OCI-LY7 (cell line): ENCODE measurements at regions not wholly inside any gene's neighbourhood (a gene's known extent, or its start where the extent isn't known, plus 50 kb on each side); places are given as distances from the start of the nearest gene placed in this dataset.

Source experiments
- BruUV-seq: library from RNA; stranded (reverse); fragments of 400-500 nt; replicated peaks from 2 replicates; lab custom pipeline; 2021; lab: Mats Ljungman, UMichigan
- CTCF ChIA-PET: fragments of 300-600 bp; sonication (Branson Sonifier 250); formaldehyde crosslinking; loops from one replicate; lab custom pipeline; 2022; ENCODE audit warnings: antibody characterized with exemption; ENCODE audit not compliant: unreplicated experiment; lab: Charles Lee
- POLR2A ChIA-PET: fragments of 300-600 bp; sonication (Branson Sonifier 250); formaldehyde crosslinking; loops from one replicate; lab custom pipeline; 2022; ENCODE audit warnings: antibody characterized with exemption; lab: Charles Lee
- DNase-seq: peaks from one replicate; pipeline ENCODE4 v3.0.0-alpha.2; 2015; ENCODE audit warnings: low spot score
- H2AFZ ChIP-seq: fragments of 200-600 bp; sonication (generic), shearing (Covaris generic); 2 replicates; pipeline ENCODE4 v1.6.1; 2014; ENCODE audit warnings: mild to moderate bottlenecking, antibody characterized with exemption, low read length, moderate library complexity
- H3K27ac ChIP-seq: fragments of 200-600 bp; sonication (generic); 2 replicates; pipeline ENCODE4 v1.5.1; 2014; ENCODE audit warnings: mixed run types, low read depth, mild to moderate bottlenecking, moderate library complexity, low read length, inconsistent platforms; ENCODE audit not compliant: poor library complexity, severe bottlenecking
- H3K36me3 ChIP-seq: fragments of 200-600 bp; sonication (generic); 2 replicates; pipeline ENCODE4 v1.6.1; 2014; ENCODE audit warnings: mild to moderate bottlenecking, antibody characterized with exemption, low read length, moderate library complexity, mixed read lengths; ENCODE audit not compliant: insufficient read depth
- H3K4me1 ChIP-seq: fragments of 200-600 bp; sonication (generic); 2 replicates; pipeline ENCODE4 v1.5.1; 2014; ENCODE audit warnings: mild to moderate bottlenecking, low read length; ENCODE audit not compliant: insufficient read depth, poor library complexity, severe bottlenecking
- H3K4me2 ChIP-seq: fragments of 200-600 bp; sonication (generic); 2 replicates; pipeline ENCODE4 v1.6.1; 2014; ENCODE audit warnings: mild to moderate bottlenecking, low read length
- H3K4me3 ChIP-seq: fragments of 200-600 bp; sonication (generic); 2 replicates; pipeline ENCODE4 v1.5.1; 2014; ENCODE audit warnings: mild to moderate bottlenecking, low read depth, low read length; ENCODE audit not compliant: poor library complexity, severe bottlenecking
- H3K79me2 ChIP-seq: fragments of 200-600 bp; sonication (generic); 2 replicates; pipeline ENCODE4 v1.6.1; 2016; ENCODE audit warnings: low read depth, mild to moderate bottlenecking, low read length, moderate library complexity, mixed read lengths; ENCODE audit not compliant: insufficient read depth
- H3K9me2 ChIP-seq: fragments of 200-600 bp; sonication (generic); 2 replicates; pipeline ENCODE4 v1.6.1; 2016; ENCODE audit warnings: mild to moderate bottlenecking, low read length, mixed read lengths; ENCODE audit not compliant: insufficient read depth
- H3K9me3 ChIP-seq: fragments of 200-600 bp; sonication (generic); 2 replicates; pipeline ENCODE4 v1.6.1; 2014; ENCODE audit warnings: mild to moderate bottlenecking, mixed run types, low read length, mixed read lengths
- H4K20me1 ChIP-seq: fragments of 200-600 bp; sonication (generic); 2 replicates; pipeline ENCODE4 v1.6.1; 2014; ENCODE audit warnings: mild to moderate bottlenecking, antibody characterized with exemption, low read length, moderate library complexity, mixed read lengths; ENCODE audit not compliant: insufficient read depth
- EZH2phosphoT487 ChIP-seq: fragments of 200-600 bp; sonication (generic); IDR thresholded peaks from 2 replicates; pipeline ENCODE4 v1.6.1; 2018; ENCODE audit warnings: low read depth, borderline replicate concordance, mild to moderate bottlenecking, mixed run types, antibody characterized with exemption, low read length, moderate library complexity, mixed read lengths
- intact Hi-C: fragments of 100-400 bp; cut with micrococcal nuclease; formaldehyde crosslinking; loops from one replicate; pipeline ENCODE4 v1.10.0; 2022; ENCODE audit not compliant: unreplicated experiment
- TF ChIP-seq, protein P1 (sequence below): fragments of 200-600 bp; sonication (generic); conservative IDR thresholded peaks from 2 replicates; pipeline ENCODE4 v1.5.1; 2014; ENCODE audit warnings: mild to moderate bottlenecking, antibody characterized with exemption, low read length, moderate library complexity, mixed read lengths

DNA sequence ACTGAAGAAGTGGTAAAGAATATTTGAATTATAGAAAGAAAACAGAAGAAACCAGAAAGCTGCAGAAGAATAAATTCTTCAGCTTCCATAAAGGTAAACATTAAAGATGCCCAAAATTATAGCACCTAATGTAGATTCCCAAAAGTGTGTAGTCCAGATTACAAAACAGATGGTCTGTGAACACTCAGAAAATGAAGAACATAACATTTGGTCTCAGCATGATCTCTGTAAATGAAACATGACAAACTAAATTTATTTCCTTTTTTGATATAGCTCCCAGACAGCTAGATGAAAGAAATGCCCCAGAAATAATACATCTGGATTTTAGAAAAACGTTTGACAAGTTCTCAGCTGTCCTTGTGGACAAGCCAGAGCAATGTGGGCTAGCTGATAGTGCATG lies 794.2 kb upstream of the NXPH2 start:
- DNase-seq = no peak
- Histone ChIP-seq H3K9me2 (no peaks in the 10 kb centered on the region), H3K27ac (no peak overlapping the region), H3K36me3 (no peaks in the 10 kb centered on the region), H3K4me2 (no peak overlapping the region), H4K20me1 (no peaks in the 10 kb centered on the region), H3K9me3 (no peaks in the 10 kb centered on the region), H2AFZ (no peak overlapping the region), H3K4me3 (no peak overlapping the region), H3K79me2 (no peaks in the 10 kb centered on the region), H3K4me1 (no peaks in the 10 kb centered on the region)
- intact Hi-C loops = no loop called here
- BruUV-seq = no TSS peak
- CTCF ChIA-PET = no interaction called here
- TF ChIP-seq, protein P1, sequence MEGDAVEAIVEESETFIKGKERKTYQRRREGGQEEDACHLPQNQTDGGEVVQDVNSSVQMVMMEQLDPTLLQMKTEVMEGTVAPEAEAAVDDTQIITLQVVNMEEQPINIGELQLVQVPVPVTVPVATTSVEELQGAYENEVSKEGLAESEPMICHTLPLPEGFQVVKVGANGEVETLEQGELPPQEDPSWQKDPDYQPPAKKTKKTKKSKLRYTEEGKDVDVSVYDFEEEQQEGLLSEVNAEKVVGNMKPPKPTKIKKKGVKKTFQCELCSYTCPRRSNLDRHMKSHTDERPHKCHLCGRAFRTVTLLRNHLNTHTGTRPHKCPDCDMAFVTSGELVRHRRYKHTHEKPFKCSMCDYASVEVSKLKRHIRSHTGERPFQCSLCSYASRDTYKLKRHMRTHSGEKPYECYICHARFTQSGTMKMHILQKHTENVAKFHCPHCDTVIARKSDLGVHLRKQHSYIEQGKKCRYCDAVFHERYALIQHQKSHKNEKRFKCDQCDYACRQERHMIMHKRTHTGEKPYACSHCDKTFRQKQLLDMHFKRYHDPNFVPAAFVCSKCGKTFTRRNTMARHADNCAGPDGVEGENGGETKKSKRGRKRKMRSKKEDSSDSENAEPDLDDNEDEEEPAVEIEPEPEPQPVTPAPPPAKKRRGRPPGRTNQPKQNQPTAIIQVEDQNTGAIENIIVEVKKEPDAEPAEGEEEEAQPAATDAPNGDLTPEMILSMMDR = no peak
- no peak for TF ChIP-seq EZH2phosphoT487
- POLR2A ChIA-PET = interaction anchor here (0.9 to 1.0 kb wide), 2 partner anchors 9 to 16 kb away, joined by 3 to 4 read pairs; no protein-coding TSS in a partner anchor

DNA sequence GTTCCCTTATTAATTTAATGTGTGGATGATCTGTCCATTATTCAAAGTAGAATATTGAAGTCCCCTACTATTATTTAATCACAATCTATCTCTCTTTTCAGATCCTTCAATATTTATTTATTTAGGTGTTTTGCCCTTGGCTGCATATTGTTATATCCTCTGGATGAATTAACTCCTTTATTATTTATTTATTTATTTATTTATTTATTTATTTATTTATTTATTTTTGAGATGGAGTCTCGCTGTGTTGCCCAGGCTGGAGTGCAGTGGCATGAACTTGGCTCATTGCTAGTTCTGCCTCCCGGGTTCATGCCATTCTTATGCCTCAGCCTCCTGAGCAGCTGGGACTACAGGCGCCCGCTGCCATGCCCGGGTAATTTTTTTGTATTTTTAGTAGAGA lies 776.6 kb upstream of the NXPH2 start:
- H3K27ac ChIP-seq = no peak overlapping the region
- DNase-seq = no peak
- ChIA-PET POLR2A (interaction anchor here (1.0 kb wide), 1 partner anchor 114 kb away, joined by 3 read pairs; no protein-coding TSS in a partner anchor), CTCF (no interaction called here)
- BruUV-seq = no TSS peak
- H4K20me1 ChIP-seq = no peaks in the 10 kb centered on the region
- no peaks in the 10 kb centered on the region for H3K79me2 ChIP-seq
- H3K36me3 ChIP-seq = no peaks in the 10 kb centered on the region
- no peak overlapping the region for H2AFZ ChIP-seq
- no peak overlapping the region for H3K4me3 ChIP-seq
- no peak overlapping the region for H3K4me2 ChIP-seq
- H3K9me3 ChIP-seq = no peaks in the 10 kb centered on the region
- no peaks in the 10 kb centered on the region for H3K4me1 ChIP-seq
- TF ChIP-seq, protein P1 = no peak
- no peak for TF ChIP-seq EZH2phosphoT487
- intact Hi-C loops = no loop called here
- no peaks in the 10 kb centered on the region for H3K9me2 ChIP-seq

DNA sequence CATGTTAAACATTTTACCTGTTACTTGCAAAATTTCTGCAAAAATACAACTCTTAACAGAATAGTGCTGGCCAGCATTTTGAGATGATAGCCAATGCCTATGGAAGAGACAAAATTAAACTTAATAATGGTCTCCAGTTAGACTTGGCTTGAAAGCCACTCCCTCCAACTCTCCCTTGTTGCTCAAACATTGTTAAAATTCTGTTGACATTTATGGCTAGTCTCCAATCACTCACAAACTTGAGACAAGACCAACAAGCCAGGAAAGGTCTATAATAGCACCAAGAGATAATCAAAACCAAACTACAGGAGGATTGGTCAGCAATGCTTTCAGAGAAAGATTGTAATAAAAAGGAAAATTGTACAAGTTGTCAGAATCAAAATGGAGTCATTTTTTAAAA lies 770.7 kb upstream of the NXPH2 start:
- Histone ChIP-seq H2AFZ (no peak overlapping the region), H4K20me1 (no peaks in the 10 kb centered on the region), H3K79me2 (no peaks in the 10 kb centered on the region), H3K36me3 (no peaks in the 10 kb centered on the region), H3K9me3 (no peaks in the 10 kb centered on the region), H3K4me2 (no peak overlapping the region), H3K27ac (no peak overlapping the region), H3K9me2 (no peaks in the 10 kb centered on the region), H3K4me1 (no peaks in the 10 kb centered on the region), H3K4me3 (no peak overlapping the region)
- no peak for DNase-seq
- ChIA-PET POLR2A (no interaction called here), CTCF (no interaction called here)
- TF ChIP-seq, protein P1 = no peak
- TF ChIP-seq EZH2phosphoT487 = no peak
- intact Hi-C loops = no loop called here
- no TSS peak for BruUV-seq
